KMS-11 (cell line): ENCODE measurements at regions not wholly inside any gene's neighbourhood (a gene's known extent, or its start where the extent isn't known, plus 50 kb on each side); places are given as distances from the start of the nearest gene placed in this dataset.

Source experiments
- H2AFZ ChIP-seq: fragments of 200-600 bp; sonication (generic); 2 replicates; pipeline ENCODE4 v1.6.1; 2016; ENCODE audit warnings: antibody characterized with exemption, mixed run types, low read depth
- H3K27ac ChIP-seq: fragments of 200-600 bp; sonication (generic); 2 replicates; pipeline ENCODE4 v1.6.1; 2016; ENCODE audit warnings: mild to moderate bottlenecking, mixed run types
- H3K27me3 ChIP-seq: fragments of 200-600 bp; sonication (generic); 2 replicates; pipeline ENCODE4 v1.6.1; 2017; ENCODE audit warnings: mild to moderate bottlenecking, low read depth, mixed run types, moderate library complexity; ENCODE audit not compliant: insufficient read depth
- H3K36me3 ChIP-seq: fragments of 200-600 bp; sonication (generic); 2 replicates; pipeline ENCODE4 v1.6.1; 2017; ENCODE audit warnings: mild to moderate bottlenecking, mixed run types; ENCODE audit not compliant: insufficient read depth
- H3K4me1 ChIP-seq: fragments of 200-600 bp; sonication (generic); 2 replicates; pipeline ENCODE4 v1.6.1; 2016; ENCODE audit warnings: mild to moderate bottlenecking, low read depth, mixed run types; ENCODE audit not compliant: poor library complexity, severe bottlenecking
- H3K4me2 ChIP-seq: fragments of 200-600 bp; sonication (generic); 2 replicates; pipeline ENCODE4 v1.7.0; 2016; ENCODE audit warnings: mild to moderate bottlenecking, mixed run types
- H3K4me3 ChIP-seq: fragments of 200-600 bp; sonication (generic); IDR thresholded peaks from 2 replicates; pipeline ENCODE4 v1.6.1; 2017; ENCODE audit warnings: low read depth, low read length, mixed read lengths; ENCODE audit not compliant: insufficient read depth
- H3K79me2 ChIP-seq: fragments of 200-600 bp; sonication (generic); 2 replicates; pipeline ENCODE4 v1.6.1; 2016; ENCODE audit warnings: low read depth, mixed run types; ENCODE audit not compliant: insufficient read depth
- H3K9ac ChIP-seq: fragments of 200-600 bp; sonication (generic); 2 replicates; pipeline ENCODE4 v1.6.1; 2016; ENCODE audit warnings: mild to moderate bottlenecking, mixed run types
- H4K20me1 ChIP-seq: fragments of 200-600 bp; sonication (generic); 2 replicates; pipeline ENCODE4 v1.6.1; 2016; ENCODE audit warnings: mild to moderate bottlenecking, mixed run types; ENCODE audit not compliant: insufficient read depth
- TF ChIP-seq, protein P1 (sequence below): fragments of 200-600 bp; sonication (generic); conservative IDR thresholded peaks from 2 replicates; pipeline ENCODE4 v1.6.1; 2017; ENCODE audit warnings: low read depth, mild to moderate bottlenecking, antibody characterized with exemption, low read length, moderate library complexity, mixed read lengths

DNA sequence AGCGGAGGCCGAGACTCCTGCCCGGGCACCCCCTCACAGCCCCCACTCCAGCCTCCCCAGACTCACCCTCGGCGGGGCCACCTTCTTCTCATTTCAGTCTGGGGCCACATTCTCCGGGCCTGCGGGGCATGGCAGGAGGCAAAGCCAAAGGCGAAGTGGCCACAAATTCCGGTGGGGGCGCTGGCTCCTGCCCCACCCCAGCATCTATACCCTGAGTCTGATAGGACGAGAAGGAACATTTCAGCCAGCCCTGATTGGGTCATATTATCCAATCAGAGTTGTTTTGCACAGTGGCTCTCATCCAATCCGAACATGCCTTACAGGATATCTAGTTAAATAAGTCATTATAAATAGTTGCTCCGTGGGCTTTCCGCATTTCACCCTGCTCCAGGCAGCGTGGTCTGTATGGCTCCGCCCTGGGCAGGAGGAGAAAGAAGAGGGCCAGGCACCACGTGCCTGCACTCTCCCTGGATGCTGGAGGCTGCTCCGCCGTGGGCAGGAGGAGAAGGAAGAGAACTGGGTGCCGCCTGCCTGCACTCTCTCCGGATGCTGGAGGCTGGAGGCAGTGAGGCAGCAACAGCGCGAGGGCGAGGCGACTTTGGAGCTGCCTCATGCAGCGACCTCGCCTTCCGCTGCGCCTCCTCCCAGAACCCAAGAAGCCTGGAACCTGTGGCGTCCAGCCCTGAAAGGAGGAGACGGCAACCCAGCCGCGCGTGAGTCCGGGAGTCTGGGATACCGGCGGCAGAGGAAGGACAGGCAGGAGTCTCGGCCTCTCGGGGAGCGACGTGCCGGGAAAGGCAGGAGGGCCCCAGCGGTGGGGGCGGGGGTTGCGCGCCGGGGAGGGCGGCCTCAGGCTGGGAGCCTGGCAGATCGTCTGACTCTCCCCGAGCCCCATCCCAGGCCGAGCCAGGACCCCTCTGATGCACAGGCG, 162.9 kb downstream of the ZNF33B start:
- Histone ChIP-seq H3K4me2 (no peak overlapping the region), H3K36me3 (no peaks in the 10 kb centered on the region), H4K20me1 (no peaks in the 10 kb centered on the region), H3K79me2 (no peaks in the 10 kb centered on the region), H3K27me3 (no peaks in the 10 kb centered on the region), H2AFZ (no peak overlapping the region), H3K4me3 (no peak overlapping the region), H3K4me1 (no peaks in the 10 kb centered on the region), H3K9ac (no peak overlapping the region), H3K27ac (no peak overlapping the region)
- TF ChIP-seq, protein P1, sequence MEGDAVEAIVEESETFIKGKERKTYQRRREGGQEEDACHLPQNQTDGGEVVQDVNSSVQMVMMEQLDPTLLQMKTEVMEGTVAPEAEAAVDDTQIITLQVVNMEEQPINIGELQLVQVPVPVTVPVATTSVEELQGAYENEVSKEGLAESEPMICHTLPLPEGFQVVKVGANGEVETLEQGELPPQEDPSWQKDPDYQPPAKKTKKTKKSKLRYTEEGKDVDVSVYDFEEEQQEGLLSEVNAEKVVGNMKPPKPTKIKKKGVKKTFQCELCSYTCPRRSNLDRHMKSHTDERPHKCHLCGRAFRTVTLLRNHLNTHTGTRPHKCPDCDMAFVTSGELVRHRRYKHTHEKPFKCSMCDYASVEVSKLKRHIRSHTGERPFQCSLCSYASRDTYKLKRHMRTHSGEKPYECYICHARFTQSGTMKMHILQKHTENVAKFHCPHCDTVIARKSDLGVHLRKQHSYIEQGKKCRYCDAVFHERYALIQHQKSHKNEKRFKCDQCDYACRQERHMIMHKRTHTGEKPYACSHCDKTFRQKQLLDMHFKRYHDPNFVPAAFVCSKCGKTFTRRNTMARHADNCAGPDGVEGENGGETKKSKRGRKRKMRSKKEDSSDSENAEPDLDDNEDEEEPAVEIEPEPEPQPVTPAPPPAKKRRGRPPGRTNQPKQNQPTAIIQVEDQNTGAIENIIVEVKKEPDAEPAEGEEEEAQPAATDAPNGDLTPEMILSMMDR: no peak

DNA sequence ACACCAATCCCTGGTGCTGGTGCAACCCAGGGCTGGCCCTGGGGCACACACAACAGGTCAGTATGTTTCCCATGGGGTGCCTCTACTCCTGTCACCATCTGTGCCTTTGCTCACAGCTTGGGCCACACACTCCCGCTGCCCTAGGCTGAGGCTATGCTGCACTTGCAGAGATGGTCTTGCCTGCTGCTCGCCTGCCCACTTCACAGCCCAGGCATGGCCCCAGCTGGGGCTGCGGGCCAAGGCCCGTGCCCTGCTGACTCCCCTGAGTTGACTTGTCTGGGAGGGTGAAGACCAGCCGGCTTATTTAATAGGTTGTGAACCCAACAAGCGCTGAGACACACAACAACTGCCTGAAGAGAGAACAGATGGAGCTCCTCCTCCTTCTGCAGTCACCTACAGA, 184.1 kb downstream of the ZNF33B start:
- H3K4me3 ChIP-seq: no peak overlapping the region
- H3K79me2 ChIP-seq: no peaks in the 10 kb centered on the region
- no peaks in the 10 kb centered on the region for H3K27me3 ChIP-seq
- no peak overlapping the region for H2AFZ ChIP-seq
- no peaks in the 10 kb centered on the region for H3K4me1 ChIP-seq
- H3K36me3 ChIP-seq: no peaks in the 10 kb centered on the region
- no peak overlapping the region for H3K27ac ChIP-seq
- no peaks in the 10 kb centered on the region for H4K20me1 ChIP-seq
- TF ChIP-seq, protein P1: no peak
- no peak overlapping the region for H3K4me2 ChIP-seq
- no peak overlapping the region for H3K9ac ChIP-seq

DNA sequence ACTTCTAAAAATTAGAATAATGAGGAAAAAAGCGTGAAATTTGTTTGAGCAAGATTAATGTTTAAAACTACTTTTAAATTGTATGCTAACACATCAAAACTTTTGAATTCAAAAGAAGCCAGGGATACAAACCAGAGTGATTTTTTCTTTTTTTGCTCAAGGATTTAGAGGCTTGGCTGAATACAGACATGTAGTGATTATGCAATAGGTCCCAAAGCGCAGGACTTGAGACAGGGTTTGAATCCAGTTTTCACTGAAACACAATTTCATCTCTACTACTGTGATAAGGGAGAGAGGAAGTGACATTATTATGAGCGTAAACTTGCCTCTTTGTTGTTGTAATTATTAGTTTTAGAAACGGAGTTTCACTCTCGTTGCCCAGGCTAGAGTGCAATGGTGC, 207.3 kb downstream of the ZNF33B start:
- Histone ChIP-seq H3K4me2 (no peak overlapping the region), H3K27me3 (no peaks in the 10 kb centered on the region), H3K36me3 (no peaks in the 10 kb centered on the region), H3K27ac (no peak overlapping the region), H3K79me2 (no peaks in the 10 kb centered on the region), H2AFZ (no peak overlapping the region), H3K9ac (no peak overlapping the region), H4K20me1 (no peaks in the 10 kb centered on the region), H3K4me3 (no peak overlapping the region), H3K4me1 (no peaks in the 10 kb centered on the region)
- TF ChIP-seq, protein P1: no peak

DNA sequence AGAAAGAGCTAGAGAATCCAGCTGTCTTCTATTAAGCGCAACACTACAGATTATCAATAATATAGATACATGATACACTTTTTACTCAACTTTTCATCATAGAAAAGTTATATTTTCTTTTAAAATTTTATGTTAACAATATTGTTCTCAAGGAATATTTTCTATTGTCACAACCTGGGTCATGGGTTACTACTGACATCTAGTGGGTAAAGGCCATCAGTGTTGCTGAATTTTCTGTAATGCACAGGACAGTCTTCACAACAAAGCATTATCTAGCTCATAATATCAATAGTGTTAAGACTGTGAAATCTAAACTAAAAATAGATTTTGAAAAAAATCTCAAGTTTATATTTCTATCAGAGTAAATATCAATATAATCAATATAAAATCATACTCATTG, 209.8 kb downstream of the ZNF33B start:
- TF ChIP-seq, protein P1: peak; percentile 46; the same call in 1 of the 2 replicates
- Histone ChIP-seq H3K4me2 (no peak overlapping the region), H4K20me1 (no peaks in the 10 kb centered on the region), H3K27me3 (no peaks in the 10 kb centered on the region), H3K9ac (no peak overlapping the region), H3K4me1 (no peaks in the 10 kb centered on the region), H3K36me3 (no peaks in the 10 kb centered on the region), H3K79me2 (no peaks in the 10 kb centered on the region), H2AFZ (no peak overlapping the region), H3K4me3 (no peak overlapping the region), H3K27ac (no peak overlapping the region)
